SK-N-MC (cell line): ENCODE measurements at regions not wholly inside any gene's neighbourhood (a gene's known extent, or its start where the extent isn't known, plus 50 kb on each side); places are given as distances from the start of the nearest gene placed in this dataset.

Experiments
- EZH2 ChIP-seq: fragments of 200-600 bp; sonication (generic); IDR thresholded peaks from one replicate; pipeline ENCODE4 v1.6.1; 2017; ENCODE audit warnings: antibody characterized with exemption
- POLR2AphosphoS5 ChIP-seq: IDR thresholded peaks from 2 replicates; pipeline ENCODE4 v1.6.1; 2012; ENCODE audit warnings: mild to moderate bottlenecking, low read depth, low read length, borderline replicate concordance

GRCh38 chr14:43755707-43756106, 751.4 kb downstream of the FSCB start:
- TF ChIP-seq EZH2 (no peak), POLR2AphosphoS5 (no peak)
